ENCODE measurements at regions not wholly inside any gene's neighbourhood (a gene's known extent, or its start where the extent isn't known, plus 50 kb on each side); places are given as distances from the start of the nearest gene placed in this dataset.

GRCh38 chr11:70535191-70535971, 137.1 kb downstream of the CTTN start:
- DNase-seq (ENCODE audit: low spot score), result no peak

GRCh38 chr11:70536051-70536877, 137.9 kb downstream of the CTTN start:
- DNase-seq (ENCODE audit: low spot score), result no peak

GRCh38 chr11:70537576-70538571, 139.5 kb downstream of the CTTN start:
- DNase-seq (ENCODE audit: low spot score), result no peak

GRCh38 chr11:70538641-70539359, 140.5 kb downstream of the CTTN start:
- no peak for DNase-seq (ENCODE audit: low spot score)

- DNase-seq (ENCODE audit: low spot score), result no peak
Observed at GRCh38 chr11:70539360-70540095, 141.2 kb downstream of the CTTN start.

- no peak for DNase-seq (ENCODE audit: low spot score)
Observed at GRCh38 chr11:70540196-70540595, 141.9 kb downstream of the CTTN start.

GRCh38 chr11:70541176-70541575, 142.8 kb downstream of the CTTN start:
- no peak for DNase-seq (ENCODE audit: low spot score)

GRCh38 chr11:70541699-70542098, 143.4 kb downstream of the CTTN start:
- DNase-seq (ENCODE audit: low spot score), result no peak

- DNase-seq (ENCODE audit: low spot score), result no peak
Observed at GRCh38 chr11:70542406-70542805, 144.1 kb downstream of the CTTN start.

- no peak for DNase-seq (ENCODE audit: low spot score)
Observed at GRCh38 chr11:70542811-70543210, 144.5 kb downstream of the CTTN start.

GRCh38 chr11:70543611-70544010, 145.3 kb downstream of the CTTN start:
- DNase-seq (ENCODE audit: low spot score), result no peak

GRCh38 chr11:70544067-70544773, 145.9 kb downstream of the CTTN start:
- no peak for DNase-seq (ENCODE audit: low spot score)

GRCh38 chr11:70544774-70545609, 146.7 kb downstream of the CTTN start:
- no peak for DNase-seq (ENCODE audit: low spot score)

GRCh38 chr11:70545610-70545912, 147.2 kb downstream of the CTTN start:
- DNase-seq (ENCODE audit: low spot score), result no peak

GRCh38 chr11:70546191-70546940, 148.0 kb downstream of the CTTN start:
- no peak for DNase-seq (ENCODE audit: low spot score)

GRCh38 chr11:70547386-70547785, 149.1 kb downstream of the CTTN start:
- no peak for DNase-seq (ENCODE audit: low spot score)

GRCh38 chr11:70547821-70548670, 149.7 kb downstream of the CTTN start:
- DNase-seq (ENCODE audit: low spot score), result no peak

GRCh38 chr11:70548976-70549375, 150.6 kb downstream of the CTTN start:
- DNase-seq (ENCODE audit: low spot score), result no peak

Data from putamen (tissue), 1 donor.